Endothelial cell of umbilical vein (primary cell): ENCODE measurements at regions not wholly inside any gene's neighbourhood (a gene's known extent, or its start where the extent isn't known, plus 50 kb on each side); places are given as distances from the start of the nearest gene placed in this dataset.

Experiments used
- BruUV-seq: library from RNA; stranded (reverse); fragments of 400-500 nt; replicated peaks from 2 replicates; lab custom pipeline; 2021; lab: Mats Ljungman, UMichigan
- CTCF ChIA-PET: fragments of 300-600, 350-600 bp; sonication (Branson Sonifier 250); formaldehyde crosslinking; loops from one replicate; lab custom pipeline; 2021; ENCODE audit warnings: antibody characterized with exemption, inconsistent platforms; lab: Charles Lee
- POLR2A ChIA-PET: fragments of 300-600, 350-600 bp; sonication (Branson Sonifier 250); formaldehyde crosslinking; loops from one replicate; lab custom pipeline; 2021; ENCODE audit warnings: antibody characterized with exemption, inconsistent platforms; lab: Charles Lee
- DNase-seq: peaks from one replicate; pipeline ENCODE4 v3.0.0-alpha.2; 2011; ENCODE audit warnings: low read depth, low spot score
- FAIRE-seq: peaks from 2 replicates; lab custom pipeline; 2011; peaks lifted over from hg19 to GRCh38; lab: Jason Lieb, UNC
- H2AFZ ChIP-seq: 2 replicates; pipeline ENCODE4 v1.6.0; 2012; ENCODE audit warnings: low read depth, low read length, control low read depth, inconsistent platforms
- H3K27ac ChIP-seq: 2 replicates; pipeline ENCODE4 v1.5.1; 2011; ENCODE audit warnings: low read depth, mild to moderate bottlenecking, control low read depth, low read length, moderate library complexity; ENCODE audit not compliant: insufficient read depth
- H3K27me3 ChIP-seq, 2 experiments: 2 replicates each; pipeline versions ENCODE4 v1.6.0 to v1.6.1; 2011; ENCODE audit warnings: low read length in 2 of 2, mixed read lengths in 1 of 2; ENCODE audit not compliant: control insufficient read depth in 2 of 2, insufficient read depth in 2 of 2
- H3K36me3 ChIP-seq, 2 experiments: 2 replicates in 1 of 2; 3 replicates in 1 of 2; pipeline ENCODE4 v1.5.1; 2011; ENCODE audit warnings: low read length in 2 of 2, mild to moderate bottlenecking in 1 of 2, moderate library complexity in 1 of 2; ENCODE audit not compliant: control insufficient read depth in 2 of 2, insufficient read depth in 2 of 2; ENCODE audit errors: extremely low read depth in 1 of 2
- H3K4me1 ChIP-seq: 3 replicates; pipeline ENCODE4 v1.5.1; 2011; ENCODE audit warnings: mild to moderate bottlenecking, low read length; ENCODE audit not compliant: control insufficient read depth, insufficient read depth; ENCODE audit errors: extremely low read depth
- H3K4me2 ChIP-seq: 2 replicates; pipeline ENCODE4 v1.6.1; 2011; ENCODE audit warnings: low read length, control low read depth, mixed read lengths; ENCODE audit not compliant: insufficient read depth
- H3K4me3 ChIP-seq, 3 experiments: fragments of 200-600 bp in 1 of 3; sonication (generic), shearing (Covaris generic) in 1 of 3; replicated peaks in 1 of 3; 2 replicates each; pipeline ENCODE4 v1.5.1; 2011 to 2016; ENCODE audit warnings: control low read depth in 3 of 3, low read length in 3 of 3, mild to moderate bottlenecking in 2 of 3, inconsistent platforms in 1 of 3, low read depth in 1 of 3, moderate library complexity in 1 of 3; ENCODE audit not compliant: insufficient read depth in 1 of 3
- H3K79me2 ChIP-seq: 2 replicates; pipeline ENCODE4 v1.6.0; 2012; ENCODE audit warnings: low read length, inconsistent platforms; ENCODE audit not compliant: control insufficient read depth, insufficient read depth
- H3K9ac ChIP-seq: replicated peaks from 2 replicates; pipeline ENCODE3; 2011; ENCODE audit warnings: low read length, control low read depth; ENCODE audit not compliant: insufficient read depth; ENCODE audit errors: extremely low read depth
- H3K9me1 ChIP-seq: replicated peaks from 3 replicates; pipeline ENCODE4 v1.6.0; 2011; ENCODE audit warnings: mild to moderate bottlenecking, low read length; ENCODE audit not compliant: control insufficient read depth, insufficient read depth; ENCODE audit errors: extremely low read depth
- H3K9me3 ChIP-seq: replicated peaks from 2 replicates; pipeline ENCODE4 v1.5.1; 2012; ENCODE audit warnings: low read length, inconsistent platforms; ENCODE audit not compliant: control insufficient read depth, insufficient read depth
- H4K20me1 ChIP-seq: replicated peaks from 2 replicates; pipeline ENCODE3; 2011; ENCODE audit warnings: mild to moderate bottlenecking, low read length; ENCODE audit not compliant: control insufficient read depth, insufficient read depth; ENCODE audit errors: extremely low read depth
- EZH2 ChIP-seq: IDR thresholded peaks from 2 replicates; pipeline ENCODE4 v1.6.1; 2012; ENCODE audit warnings: borderline replicate concordance, low read depth, mild to moderate bottlenecking, moderate library complexity, low read length, inconsistent platforms; ENCODE audit not compliant: severe bottlenecking
- FOS ChIP-seq: IDR thresholded peaks from 2 replicates; pipeline ENCODE4 v1.6.1; 2011; ENCODE audit warnings: mild to moderate bottlenecking, low read length, moderate library complexity, borderline replicate concordance; ENCODE audit not compliant: insufficient read depth
- GATA2 ChIP-seq: IDR thresholded peaks from 2 replicates; pipeline ENCODE4 v1.7.0; 2011; ENCODE audit warnings: low read depth, mild to moderate bottlenecking, moderate library complexity, mixed read lengths, low read length; ENCODE audit not compliant: insufficient read length, insufficient read depth
- JUN ChIP-seq: IDR thresholded peaks from 2 replicates; pipeline ENCODE4 v1.6.1; 2011; ENCODE audit warnings: borderline replicate concordance, low read depth; ENCODE audit not compliant: insufficient read length, insufficient read depth
- MYC ChIP-seq: IDR thresholded peaks from one replicate; pipeline ENCODE4 v1.6.1; 2011; ENCODE audit warnings: mild to moderate bottlenecking, low read depth, low read length
- POLR2A ChIP-seq: IDR thresholded peaks from 2 replicates; pipeline ENCODE4 v1.6.1; 2012; ENCODE audit warnings: low read depth, mild to moderate bottlenecking, control low read depth, low read length
- POLR2AphosphoS5 ChIP-seq: IDR thresholded peaks from 2 replicates; pipeline ENCODE4 v1.6.1; 2012; ENCODE audit warnings: low read depth, mild to moderate bottlenecking, control low read depth, low read length, moderate library complexity; ENCODE audit not compliant: insufficient read depth
- dilution Hi-C: fragments of 300-500 bp; cut with MboI; formaldehyde crosslinking; loops from one replicate; pipeline ENCODE4 v1.15.0; 2019; ENCODE audit warnings: low sequenced_read_pairs; ENCODE audit not compliant: extremely low pct_ligation_motif_present
- intact Hi-C: fragments of 100-400 bp; cut with micrococcal nuclease; formaldehyde crosslinking; loops from one replicate; pipeline ENCODE4 v1.10.0; 2022
- TF ChIP-seq, protein P1 (sequence below), 2 donors: IDR thresholded peaks; 1 replicate in 1 of 2; 2 replicates in 1 of 2; pipeline ENCODE4 v1.5.1; 2011; ENCODE audit warnings: low read length in 2 of 2, mild to moderate bottlenecking in 2 of 2, moderate library complexity in 2 of 2, control low read depth in 1 of 2, inconsistent platforms in 1 of 2, low read depth in 1 of 2; ENCODE audit not compliant: insufficient read depth in 1 of 2; ENCODE audit errors: extremely low read depth in 1 of 2

DNA sequence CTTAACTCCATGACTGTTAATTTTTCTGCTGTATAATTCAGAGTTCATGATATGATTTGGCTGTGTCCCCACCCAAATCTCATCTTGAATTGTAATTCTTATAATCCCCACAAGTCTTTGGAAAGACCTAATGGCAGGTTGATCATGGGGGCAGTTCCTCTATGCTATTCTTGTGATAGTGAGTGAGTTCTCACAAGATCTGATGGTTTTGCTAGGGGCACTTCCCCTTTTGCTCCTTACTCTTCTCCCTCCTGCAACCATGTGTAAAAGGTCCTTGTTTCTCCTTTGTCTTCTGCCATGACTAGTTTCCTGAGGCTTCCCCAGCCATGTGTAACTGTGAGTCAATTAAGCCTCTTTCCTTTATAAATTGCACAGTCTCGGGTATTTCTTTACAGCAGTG is 1751.9 kb downstream of the ARAP2 start:
- no peak for DNase-seq
- no peak for TF ChIP-seq JUN
- no peak for TF ChIP-seq POLR2A
- TF ChIP-seq, protein P1, sequence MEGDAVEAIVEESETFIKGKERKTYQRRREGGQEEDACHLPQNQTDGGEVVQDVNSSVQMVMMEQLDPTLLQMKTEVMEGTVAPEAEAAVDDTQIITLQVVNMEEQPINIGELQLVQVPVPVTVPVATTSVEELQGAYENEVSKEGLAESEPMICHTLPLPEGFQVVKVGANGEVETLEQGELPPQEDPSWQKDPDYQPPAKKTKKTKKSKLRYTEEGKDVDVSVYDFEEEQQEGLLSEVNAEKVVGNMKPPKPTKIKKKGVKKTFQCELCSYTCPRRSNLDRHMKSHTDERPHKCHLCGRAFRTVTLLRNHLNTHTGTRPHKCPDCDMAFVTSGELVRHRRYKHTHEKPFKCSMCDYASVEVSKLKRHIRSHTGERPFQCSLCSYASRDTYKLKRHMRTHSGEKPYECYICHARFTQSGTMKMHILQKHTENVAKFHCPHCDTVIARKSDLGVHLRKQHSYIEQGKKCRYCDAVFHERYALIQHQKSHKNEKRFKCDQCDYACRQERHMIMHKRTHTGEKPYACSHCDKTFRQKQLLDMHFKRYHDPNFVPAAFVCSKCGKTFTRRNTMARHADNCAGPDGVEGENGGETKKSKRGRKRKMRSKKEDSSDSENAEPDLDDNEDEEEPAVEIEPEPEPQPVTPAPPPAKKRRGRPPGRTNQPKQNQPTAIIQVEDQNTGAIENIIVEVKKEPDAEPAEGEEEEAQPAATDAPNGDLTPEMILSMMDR (IDR thresholded peaks at IDR 0.05; ENCODE audit: extremely low read depth in 1 of 2, insufficient read depth in 1 of 2, low read depth in 1 of 2, low read length in 2 of 2), result no peak
- TF ChIP-seq FOS, result no peak
- TF ChIP-seq POLR2AphosphoS5, result no peak
- TF ChIP-seq EZH2, result no peak
- POLR2A ChIA-PET, result no interaction called here
- Histone ChIP-seq H3K9ac (no peak overlapping the region), H3K4me3 (no peak overlapping the region), H3K9me1 (no peaks in the 10 kb centered on the region), H3K36me3 (no peaks in the 10 kb centered on the region), H2AFZ (no peak overlapping the region), H3K9me3 (no peaks in the 10 kb centered on the region), H3K4me1 (no peaks in the 10 kb centered on the region), H3K27ac (no peak overlapping the region), H4K20me1 (no peaks in the 10 kb centered on the region), H3K79me2 (no peaks in the 10 kb centered on the region), H3K4me2 (no peak overlapping the region), H3K27me3 (no peaks in the 10 kb centered on the region)
- CTCF ChIA-PET, result no interaction called here
- BruUV-seq, result no TSS peak
- dilution Hi-C loops (no loop called here), intact Hi-C loops (no loop called here)
- no peak for FAIRE-seq

DNA sequence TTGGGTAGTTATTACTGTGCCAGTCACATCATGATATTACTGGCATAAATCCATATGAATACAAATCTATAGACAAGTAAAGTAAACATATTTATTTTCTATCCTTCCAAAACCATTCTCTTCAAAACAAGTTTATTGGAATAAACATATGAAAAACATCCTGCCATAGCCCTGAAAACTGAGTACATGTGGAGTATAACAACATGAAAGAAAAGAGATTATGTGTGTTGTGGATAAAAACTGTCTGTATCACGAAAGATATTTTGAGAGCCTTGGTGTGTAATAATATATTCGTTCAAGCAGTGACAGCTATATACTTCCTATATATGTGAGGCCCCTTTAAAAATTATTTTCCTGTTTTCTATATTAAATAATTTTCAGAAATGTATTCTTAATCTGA is 1742.2 kb downstream of the ARAP2 start:
- DNase-seq (no peak), FAIRE-seq (no peak)
- H3K36me3 ChIP-seq, result no peaks in the 10 kb centered on the region
- dilution Hi-C loops (no loop called here), intact Hi-C loops (no loop called here)
- ChIA-PET POLR2A (no interaction called here), CTCF (no interaction called here)
- H2AFZ ChIP-seq, result no peak overlapping the region
- no peaks in the 10 kb centered on the region for H3K79me2 ChIP-seq
- H3K4me1 ChIP-seq, result no peaks in the 10 kb centered on the region
- TF ChIP-seq JUN (no peak), POLR2A (no peak), FOS (no peak), MYC (no peak), GATA2 (no peak), POLR2AphosphoS5 (no peak)
- TF ChIP-seq, protein P1 (IDR thresholded peaks at IDR 0.05; ENCODE audit: extremely low read depth in 1 of 2, insufficient read depth in 1 of 2, low read depth in 1 of 2, low read length in 2 of 2), result no peak
- no peaks in the 10 kb centered on the region for H3K27me3 ChIP-seq
- H3K27ac ChIP-seq, result no peak overlapping the region
- H3K9me3 ChIP-seq, result no peaks in the 10 kb centered on the region
- no peak overlapping the region for H3K4me3 ChIP-seq
- no peaks in the 10 kb centered on the region for H3K9me1 ChIP-seq
- no peak overlapping the region for H3K4me2 ChIP-seq
- H4K20me1 ChIP-seq, result no peaks in the 10 kb centered on the region
- H3K9ac ChIP-seq, result no peak overlapping the region
- BruUV-seq, result no TSS peak
